NCI-H146 treated with DMSO at 0.1 percent for 48 hours (cell line): ENCODE measurements at regions not wholly inside any gene's neighbourhood (a gene's known extent, or its start where the extent isn't known, plus 50 kb on each side); places are given as distances from the start of the nearest gene placed in this dataset.
"Not testable (repeated sequence)": the region's sequence is repeated elsewhere in the genome, so short reads cannot be mapped to it uniquely, and the experiment has no call there.

Experiments used
- DNase-seq: peaks from one replicate; lab custom pipeline; 2025; ENCODE audit not compliant: unreplicated experiment; lab: John Stamatoyannopoulos, UW

DNA sequence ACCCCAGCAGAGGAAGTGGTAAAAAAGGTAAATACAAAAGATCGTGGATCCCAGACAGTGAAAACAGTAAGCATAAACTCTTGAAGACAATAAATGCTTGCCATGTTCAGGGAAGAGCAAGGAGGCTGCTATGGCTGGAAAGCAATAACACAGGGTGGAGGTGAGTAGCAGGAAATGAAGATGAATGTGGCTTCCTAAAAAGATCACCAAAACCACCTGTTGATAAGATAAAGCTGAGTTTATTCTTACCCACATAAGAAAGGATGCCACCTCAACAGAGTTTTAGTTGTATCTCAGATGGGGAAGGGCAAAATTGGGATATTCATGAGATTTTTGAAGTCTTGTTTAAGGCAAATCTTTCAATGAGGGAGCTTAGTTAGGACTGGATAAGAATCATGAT is 273.3 kb downstream of the MSX2 start:
- no peak for DNase-seq

DNA sequence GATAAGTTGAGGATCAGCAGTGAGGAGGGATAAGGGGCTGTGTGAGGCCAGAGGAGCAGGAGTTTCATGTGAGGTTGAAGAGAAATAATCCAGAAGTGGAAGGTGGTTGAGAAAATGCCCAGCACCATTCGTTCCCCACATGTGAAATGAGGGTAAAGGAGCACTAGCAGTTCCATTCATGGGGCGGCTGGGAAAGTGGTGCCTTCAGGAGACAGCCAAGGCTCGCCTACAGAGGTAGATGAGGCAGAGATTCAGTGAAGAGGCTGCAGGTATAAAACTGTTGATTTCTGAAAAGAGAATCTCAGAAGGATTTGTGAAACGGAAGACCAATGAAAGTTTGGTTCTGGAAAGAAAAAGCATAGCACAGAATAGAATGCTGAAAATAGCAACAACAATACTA is 272.6 kb downstream of the MSX2 start:
- no peak for DNase-seq

DNA sequence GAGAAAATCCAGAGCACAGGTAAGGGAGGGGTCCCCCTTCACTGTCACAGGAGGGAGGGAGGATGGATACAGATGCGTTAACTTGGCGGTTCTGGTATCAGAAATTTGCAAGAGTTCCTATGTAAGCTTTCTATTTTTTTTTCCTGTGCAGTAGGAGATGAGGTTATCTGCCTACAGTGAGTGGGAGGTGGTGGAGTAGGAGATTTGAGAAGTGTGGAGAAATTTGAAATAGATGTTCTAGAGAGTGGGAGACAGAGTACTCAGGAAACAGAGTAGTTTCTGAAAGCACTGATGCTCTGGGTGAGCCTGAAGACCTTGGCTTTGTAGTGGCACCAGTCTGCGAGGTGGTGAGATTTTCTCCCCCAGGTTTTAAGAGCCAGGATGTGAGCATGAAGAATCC is 271.4 kb downstream of the MSX2 start:
- DNase-seq: no peak

DNA sequence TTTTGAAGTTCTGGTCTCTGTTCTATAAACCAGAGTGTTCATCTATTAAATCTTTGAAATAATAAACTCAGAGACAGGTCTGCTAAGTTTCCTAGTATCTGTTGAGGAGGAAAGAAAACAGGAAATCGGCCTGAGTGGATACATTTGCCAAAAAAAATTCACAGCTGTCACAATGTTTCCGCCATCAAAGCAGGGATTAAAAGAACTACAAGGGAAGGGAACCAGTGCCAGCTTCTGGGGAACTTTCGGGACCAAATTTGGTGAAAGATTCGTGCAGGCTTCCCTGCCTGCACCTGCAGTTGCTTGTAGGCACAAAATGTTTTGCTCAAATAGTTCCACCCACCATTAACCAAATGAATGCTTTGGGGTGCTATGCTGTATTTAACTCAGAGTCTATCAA is 267.5 kb downstream of the MSX2 start:
- DNase-seq: no peak

DNA sequence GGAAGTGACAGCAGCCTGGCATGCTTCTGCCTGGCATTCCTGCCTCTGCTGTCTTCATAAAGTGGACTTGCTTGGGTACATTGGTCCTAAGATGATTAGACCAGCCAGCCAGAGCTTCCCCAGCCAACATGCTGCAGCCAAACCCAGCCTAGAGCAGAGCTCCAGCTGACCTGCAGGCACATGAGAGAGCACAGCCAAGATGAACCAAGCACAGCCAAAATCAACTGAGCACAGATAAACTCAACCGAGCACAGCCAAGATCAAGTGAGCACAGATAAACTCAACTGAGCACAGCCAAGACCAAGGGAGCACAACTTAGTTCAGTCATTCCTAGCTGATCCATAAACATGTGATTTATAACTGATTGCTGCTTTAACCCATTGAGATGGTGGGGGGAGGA is 266.5 kb downstream of the MSX2 start:
- DNase-seq: no peak

DNA sequence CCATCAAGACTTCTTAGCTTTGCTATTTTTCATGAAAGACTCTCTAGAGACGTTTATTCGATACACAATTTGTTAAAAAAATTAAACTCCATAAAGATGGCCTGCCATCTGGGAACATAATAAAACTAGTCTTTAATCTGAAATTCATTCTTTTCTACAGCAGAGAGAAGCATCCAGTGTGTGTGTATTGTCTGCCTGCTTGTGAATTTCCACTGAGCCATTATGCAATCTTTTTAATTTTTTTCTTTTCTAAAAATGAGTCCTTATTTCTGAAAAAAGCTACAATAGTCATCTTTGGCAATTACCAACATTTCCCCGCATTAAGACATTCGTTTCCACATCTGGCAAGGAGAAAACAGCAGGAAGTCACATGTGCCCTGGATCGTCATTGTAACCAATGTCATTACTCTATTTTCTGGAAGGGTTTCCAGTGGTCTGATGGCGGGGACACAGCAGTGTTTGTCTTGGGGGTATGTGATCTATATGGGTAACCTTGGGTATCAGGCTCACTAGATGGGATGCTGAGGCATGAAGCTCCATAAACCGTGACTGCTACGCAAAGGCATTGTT is 263.1 kb downstream of the MSX2 start:
- no peak for DNase-seq

DNA sequence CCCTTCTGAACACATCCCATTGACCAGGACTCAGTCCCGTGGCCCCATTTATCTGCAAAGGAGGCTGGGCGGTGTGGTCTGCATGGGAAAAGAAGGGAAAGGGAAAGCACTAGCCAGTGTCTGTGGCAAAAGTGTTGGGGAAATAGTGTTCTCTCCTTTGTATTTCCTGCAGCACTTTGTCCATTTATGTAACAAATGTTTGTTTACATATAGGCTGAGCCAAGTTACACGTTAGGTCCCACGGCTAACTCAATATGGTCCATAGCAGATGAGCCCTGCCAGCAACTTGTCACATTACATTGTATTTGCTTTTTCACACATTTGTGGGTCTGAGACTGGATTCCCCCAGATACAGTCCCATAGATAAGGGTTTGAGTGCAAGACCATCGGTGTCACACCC is 260.5 kb downstream of the MSX2 start:
- DNase-seq: no peak

DNA sequence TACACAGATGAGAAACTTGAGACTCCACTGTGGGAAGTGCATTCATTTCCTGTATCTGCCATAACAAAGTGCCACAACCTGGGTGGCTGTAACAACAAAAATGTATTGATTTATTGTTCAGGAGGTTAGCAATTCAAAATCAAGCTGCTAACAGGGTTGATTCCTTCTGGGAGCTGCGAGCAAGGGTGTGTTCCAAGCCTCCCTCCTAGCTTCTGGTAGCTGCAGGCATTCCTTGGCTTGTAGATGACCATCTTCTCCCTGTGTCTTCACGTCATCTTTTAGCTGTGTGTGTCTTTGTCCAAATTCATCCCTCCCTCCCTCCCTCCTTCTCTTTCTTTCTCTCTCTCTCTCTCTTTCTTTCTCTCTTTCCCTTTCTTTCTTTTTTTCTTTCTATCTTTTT is 258.1 kb downstream of the MSX2 start:
- DNase-seq: no peak

DNA sequence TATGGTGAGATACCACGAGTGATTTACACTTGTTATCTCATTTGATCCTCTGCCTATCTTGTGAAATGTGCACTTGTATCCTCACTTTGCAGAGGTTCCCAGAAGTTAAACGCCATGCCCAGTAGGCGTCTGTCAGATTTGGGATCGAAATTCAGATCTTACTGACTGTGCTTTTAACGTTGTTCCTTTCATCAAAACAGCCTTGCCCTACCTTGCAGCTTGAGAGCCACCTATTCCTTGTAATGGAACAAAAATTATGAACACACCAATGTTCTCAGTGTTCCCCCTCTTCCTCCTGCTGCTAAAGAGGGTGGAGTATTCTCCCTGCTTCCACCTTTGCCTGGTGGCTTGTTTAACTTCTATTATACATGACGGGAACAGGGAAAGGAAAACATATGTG is 257.0 kb downstream of the MSX2 start:
- no peak for DNase-seq

DNA sequence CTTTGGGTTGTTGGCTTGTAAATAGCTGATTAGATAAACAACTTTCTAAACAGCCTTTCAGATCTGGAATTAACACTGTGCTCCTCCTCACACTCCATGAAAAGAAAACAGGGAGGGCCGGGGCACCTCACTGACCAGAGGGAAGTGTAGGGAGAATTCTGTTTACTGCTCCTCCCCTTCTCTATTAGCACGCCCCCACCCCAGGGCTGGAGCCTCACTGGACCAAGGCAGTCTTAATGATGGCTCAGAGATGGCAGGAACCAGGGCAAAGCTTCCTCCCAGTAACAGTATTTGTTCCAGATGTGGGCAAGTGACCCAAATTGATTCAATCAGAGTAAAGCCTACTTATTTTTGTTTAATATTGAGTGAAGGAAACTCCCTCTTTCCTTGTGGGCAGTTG is 256.6 kb downstream of the MSX2 start:
- DNase-seq: no peak

DNA sequence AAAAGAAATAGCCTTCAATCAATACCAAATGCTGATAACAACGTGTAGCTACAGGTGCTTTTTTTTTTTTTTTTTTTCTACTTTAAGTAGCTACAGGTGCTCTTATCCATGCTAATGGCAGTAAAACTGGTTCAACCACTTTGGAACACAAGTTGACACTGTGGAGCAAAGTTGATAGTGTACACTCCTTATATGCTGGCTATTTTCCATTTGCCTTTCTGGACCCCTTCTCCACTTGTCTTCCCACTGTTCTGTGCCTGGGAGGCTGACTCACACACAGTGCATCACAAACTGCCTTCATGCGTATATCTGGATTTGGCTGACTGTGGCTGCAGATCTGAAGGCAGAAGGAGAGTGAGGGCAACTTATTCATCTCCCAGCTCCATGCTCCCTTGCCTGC is 247.9 kb downstream of the MSX2 start:
- no peak for DNase-seq

DNA sequence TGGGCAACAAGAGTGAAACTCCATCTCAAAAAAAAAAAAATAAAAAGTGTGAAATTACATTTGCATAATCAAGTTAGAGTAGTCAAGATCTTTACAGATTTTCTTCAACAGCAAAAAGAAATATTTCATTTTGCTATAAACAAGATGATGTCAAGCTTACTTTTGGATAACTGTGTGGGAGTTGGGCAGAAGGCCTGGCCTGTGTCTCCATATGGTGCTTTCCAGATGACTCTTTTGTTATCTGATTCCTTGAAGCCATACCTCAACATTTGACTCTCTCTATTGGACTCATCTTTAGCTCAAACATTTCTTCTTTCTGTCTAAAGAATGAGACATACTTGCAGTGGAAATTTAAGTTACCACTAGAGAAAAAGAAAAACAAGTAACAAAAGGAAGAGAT is 246.8 kb downstream of the MSX2 start:
- no peak for DNase-seq

DNA sequence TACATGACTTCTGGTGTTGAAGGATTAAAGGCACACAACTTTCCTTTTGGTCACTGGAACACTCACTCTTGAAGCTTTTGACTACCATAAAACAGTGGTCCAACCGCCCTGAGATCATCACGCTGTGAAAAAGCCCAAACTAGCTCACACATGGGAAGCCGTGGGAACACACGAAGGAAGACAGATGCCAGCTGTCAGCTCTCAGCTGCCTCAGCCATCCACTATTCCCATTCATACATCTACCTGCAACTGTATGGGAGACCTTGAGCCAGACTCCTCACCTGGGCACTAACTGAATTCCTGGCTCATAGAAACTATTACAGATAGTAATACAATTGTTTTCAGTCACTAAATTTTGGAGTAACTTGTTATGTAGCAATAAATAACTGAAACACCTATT is 246.1 kb downstream of the MSX2 start:
- DNase-seq: no peak

DNA sequence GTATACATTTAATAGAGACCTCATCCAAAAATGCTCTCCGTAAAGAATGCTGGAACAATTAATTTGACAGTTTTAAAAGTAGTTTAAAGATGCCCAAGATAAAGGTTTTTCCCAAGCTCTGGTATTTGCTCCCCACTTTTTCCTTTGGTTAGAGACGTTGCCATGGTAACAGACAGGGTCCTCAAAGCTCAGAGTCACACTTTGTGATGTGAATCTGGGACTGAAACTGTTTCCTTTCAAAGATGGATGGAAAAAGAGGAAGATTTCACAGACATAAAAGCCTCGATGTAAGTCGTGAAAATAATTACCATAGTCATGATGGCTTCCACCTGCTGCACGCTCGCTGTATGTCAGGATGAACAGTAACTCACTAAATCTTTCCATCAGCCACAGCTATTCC is 229.5 kb downstream of the MSX2 start:
- DNase-seq: no peak

DNA sequence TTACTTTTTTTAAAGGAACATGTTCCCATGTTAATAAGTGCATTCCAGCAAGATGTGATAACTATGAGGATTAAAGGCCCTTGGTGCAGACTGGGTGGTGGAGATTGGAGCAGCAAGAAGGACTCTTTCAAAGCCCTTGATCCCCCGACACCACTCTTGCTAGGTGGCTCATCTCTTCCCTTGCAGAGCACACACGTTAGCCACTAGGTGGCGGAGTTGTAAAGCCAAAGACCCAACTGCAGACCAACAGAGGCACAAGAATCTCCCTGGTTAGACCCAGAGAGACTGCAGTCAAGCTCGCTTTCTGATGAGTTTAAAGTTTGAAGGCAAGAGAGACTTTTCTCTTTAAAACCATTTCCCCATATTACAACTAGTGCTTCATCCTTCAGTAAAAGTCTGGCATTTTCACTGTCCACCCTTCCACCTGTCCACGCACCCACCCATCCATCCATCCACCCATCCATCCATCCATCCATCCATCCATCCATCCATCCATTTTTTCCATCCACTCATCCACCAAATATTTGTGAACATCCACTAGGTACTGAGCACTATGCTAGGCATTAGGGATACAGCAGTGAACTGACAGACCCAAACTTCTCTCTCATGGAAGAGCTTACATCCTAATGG is 226.9 kb downstream of the MSX2 start:
- DNase-seq: peak; percentile 16

DNA sequence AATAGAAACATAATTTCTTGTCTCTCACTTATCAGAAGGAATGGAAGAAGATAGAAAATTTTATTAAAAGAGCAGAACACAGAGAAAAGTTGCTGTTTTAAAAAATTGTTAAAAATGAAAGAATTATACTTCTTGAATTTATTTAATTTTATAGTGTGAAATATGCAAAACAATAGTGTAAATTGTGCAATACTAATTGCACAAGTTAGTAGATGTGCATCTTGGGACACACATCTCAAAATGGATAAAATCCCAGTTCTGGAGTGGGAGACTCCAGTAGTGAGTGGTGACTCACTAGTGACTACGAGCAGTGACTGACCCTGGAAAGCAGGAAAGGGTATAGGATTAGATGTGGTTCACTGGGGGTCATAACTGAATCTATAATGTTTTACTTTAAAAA is 223.2 kb downstream of the MSX2 start:
- no peak for DNase-seq

DNA sequence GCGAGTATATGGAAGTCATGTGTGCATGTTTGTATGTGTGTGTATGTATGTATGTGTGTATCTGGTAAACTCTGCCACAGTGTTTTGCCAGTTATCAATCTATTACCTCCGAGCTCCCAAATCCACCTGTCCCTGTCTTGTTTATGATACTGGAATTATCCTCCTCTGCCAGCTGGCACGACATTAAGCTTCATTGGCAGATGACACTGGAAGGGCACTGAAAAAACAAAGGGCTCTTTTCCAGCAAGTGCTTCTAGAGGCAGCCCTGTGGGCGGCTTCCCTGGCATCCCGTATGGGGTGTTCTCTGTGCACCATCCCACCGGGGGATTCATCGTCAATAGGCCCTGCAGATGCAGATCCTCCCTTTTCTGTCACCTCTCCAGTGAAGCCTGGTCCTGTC is 221.5 kb downstream of the MSX2 start:
- DNase-seq: no peak

DNA sequence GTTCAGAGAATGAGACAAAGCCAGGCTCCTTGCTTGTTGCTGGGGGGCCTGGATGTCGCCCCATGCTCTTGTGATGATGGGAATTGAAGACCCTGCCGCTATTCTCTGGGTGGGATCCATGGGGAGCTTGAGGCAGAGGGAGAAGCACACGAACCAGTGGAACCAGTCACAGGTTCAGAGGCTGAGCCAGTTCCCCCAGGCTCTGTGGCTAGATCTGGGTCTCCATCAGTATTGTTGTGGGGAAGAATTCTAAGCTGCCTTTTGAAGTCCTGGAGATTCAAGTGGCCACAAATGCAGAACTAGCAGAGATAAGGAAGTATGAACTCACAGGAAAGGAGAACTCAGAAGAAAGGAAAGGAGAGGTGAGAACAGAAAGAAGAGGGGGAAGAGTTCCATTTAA is 219.4 kb downstream of the MSX2 start:
- DNase-seq: no peak

DNA sequence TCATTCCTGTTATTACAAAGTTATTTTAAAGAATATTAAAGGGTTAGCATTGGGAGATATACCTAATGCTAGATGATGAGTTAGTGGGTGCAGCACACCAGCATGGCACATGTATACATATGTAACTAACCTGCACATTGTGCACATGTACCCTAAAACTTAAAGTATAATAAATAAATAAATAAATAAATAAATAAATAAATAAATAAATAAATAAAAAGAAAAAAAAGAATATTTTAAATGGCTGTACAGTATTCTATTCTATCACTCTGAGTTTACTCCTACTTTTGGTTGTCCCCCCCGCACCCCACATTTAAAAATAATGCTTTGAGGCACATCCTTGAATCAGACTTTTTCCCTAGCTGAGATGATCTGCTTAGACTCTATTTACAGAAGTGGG is 218.6 kb downstream of the MSX2 start:
- DNase-seq: not testable (repeated sequence)

DNA sequence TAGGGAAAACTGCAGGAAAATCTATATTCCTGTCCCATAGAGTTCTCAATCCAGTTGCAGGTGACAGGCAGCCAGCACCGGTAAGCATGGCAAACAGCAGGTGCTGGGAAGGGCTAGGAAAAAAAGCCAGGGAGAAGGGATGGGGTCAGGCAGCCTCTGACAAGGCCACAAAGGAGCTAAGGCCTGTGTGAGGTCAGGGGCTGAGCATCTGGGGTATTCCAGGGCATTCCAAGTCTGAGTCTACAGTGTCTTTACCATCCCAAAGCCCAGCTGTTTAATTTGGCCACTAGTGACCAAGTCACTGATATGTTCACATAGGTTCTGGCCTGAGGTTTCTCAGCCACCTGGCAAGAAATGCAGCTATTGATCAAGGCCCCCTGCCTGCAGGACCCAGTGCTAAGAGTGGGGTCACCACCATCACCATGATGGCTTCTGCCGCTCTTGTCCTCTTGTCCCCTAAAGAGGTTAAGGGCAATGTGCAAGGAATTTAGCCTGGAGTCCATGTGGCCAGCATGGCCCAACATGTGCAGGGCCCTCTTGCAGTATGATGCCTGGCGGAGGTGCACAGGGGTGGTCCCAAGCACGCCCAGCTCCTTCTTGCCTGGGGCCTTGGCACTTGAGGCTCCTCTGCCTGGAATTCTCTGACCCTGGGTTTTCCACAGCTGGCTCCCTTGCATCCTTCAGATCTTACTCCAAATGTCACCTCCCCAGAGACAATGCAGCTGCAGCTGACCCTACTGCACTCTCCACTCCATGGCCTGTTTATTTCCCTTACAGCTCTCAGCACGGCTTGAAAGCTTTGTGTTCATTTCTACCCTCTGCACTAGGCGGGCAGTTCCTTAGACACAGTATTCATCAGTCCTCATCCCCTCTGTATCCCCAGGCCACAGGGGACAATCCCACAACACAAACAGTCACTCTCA is 213.1 kb downstream of the MSX2 start:
- DNase-seq: no peak

DNA sequence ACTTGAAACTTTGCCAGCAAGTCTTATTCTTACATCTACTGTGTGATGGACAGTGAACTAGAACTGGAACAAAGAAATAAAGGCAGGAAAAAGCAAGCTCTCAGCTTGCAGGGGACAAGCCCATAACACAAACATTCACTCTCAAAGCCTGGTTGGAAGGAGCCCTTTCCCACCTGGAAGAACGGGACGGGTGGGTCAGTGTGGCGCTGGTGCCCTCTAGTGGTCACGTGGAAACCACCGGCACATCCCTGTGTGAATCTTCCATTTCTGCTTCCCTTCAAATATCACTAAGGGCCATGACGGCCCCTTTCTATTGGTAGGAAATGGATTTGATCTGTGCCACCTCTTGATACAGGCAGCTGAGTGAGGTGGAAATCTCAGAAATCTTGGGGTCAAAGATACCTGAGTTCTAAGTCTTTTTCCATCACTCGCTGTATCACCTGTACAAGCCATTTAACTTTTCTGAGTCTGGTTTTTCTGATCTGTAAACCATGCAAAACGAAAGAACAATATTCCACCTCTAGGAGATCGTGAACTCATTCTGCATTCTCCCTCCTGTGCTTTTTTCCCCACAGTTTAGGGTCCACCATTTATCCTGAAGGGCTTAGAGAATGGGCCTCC is 211.6 kb downstream of the MSX2 start:
- no peak for DNase-seq

DNA sequence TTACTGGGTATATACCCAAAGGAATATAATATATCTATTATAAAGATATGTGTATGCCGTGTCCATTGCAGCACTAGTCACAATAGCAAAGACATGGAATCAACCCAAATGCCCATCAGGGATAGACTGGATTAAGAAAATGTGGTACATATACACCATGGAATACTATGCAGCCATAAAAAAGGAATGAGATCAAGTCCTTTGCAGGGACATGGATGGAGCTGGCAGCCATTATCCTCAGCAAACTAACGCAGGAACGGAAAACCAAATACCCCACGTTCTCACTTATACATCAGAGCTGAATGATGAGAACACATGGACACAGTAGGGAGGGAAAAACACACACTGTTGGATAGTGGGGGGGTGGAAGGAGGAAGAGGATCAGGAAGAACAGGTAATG is 206.7 kb downstream of the MSX2 start:
- not testable (repeated sequence) for DNase-seq
